Esophagus squamous epithelium (tissue), 5 donors: ENCODE measurements at regions not wholly inside any gene's neighbourhood (a gene's known extent, or its start where the extent isn't known, plus 50 kb on each side); places are given as distances from the start of the nearest gene placed in this dataset.

Experiments used
- DNase-seq: peaks from one replicate; lab custom pipeline; 2025; lab: John Stamatoyannopoulos, UW
- H3K27ac ChIP-seq, 4 donors: fragments of 200-600 bp; sonication (generic); one replicate each; pipeline ENCODE4 v1.5.1; 2016 to 2019; ENCODE audit warnings: mild to moderate bottlenecking in 1 of 4
- H3K27me3 ChIP-seq, 4 donors: fragments of 200-600 bp; sonication (generic); 1 replicate in 3 of 4; 2 replicates in 1 of 4; pipeline versions ENCODE4 v1.5.1 to v1.6.0; 2017 to 2021; ENCODE audit warnings: antibody characterized with exemption in 1 of 4
- H3K36me3 ChIP-seq, 3 donors: fragments of 200-600 bp; sonication (generic); one replicate each; pipeline ENCODE4 v1.5.1; 2016 to 2019
- H3K4me1 ChIP-seq, 3 donors: fragments of 200-600 bp; sonication (generic); one replicate each; pipeline ENCODE4 v1.5.1; 2017 to 2019
- H3K4me3 ChIP-seq, 4 donors: fragments of 200-600 bp; sonication (generic); 1 replicate in 3 of 4; 2 replicates in 1 of 4; pipeline ENCODE4 v1.5.1; 2016 to 2019; ENCODE audit warnings: mild to moderate bottlenecking in 2 of 4, moderate library complexity in 1 of 4
- H3K9me3 ChIP-seq, 3 donors: fragments of 200-600 bp; sonication (generic); one replicate each; pipeline ENCODE4 v1.5.1; 2016 to 2019
- POLR2A ChIP-seq, 4 donors: fragments of 450-650 bp; IDR thresholded peaks; one replicate each; pipeline ENCODE4 v1.6.1; 2017; ENCODE audit warnings: antibody characterized with exemption in 4 of 4, mild to moderate bottlenecking in 4 of 4, moderate library complexity in 3 of 4
- WGBS, 2 donors: methylation state at CpG; one replicate each; pipeline ENCODE4 v1.1.5; 2018; 5-methylcytosine and 5-hydroxymethylcytosine counted together
- intact Hi-C: fragments of 100-400 bp; cut with DNase I; formaldehyde crosslinking; loops from one replicate; pipeline ENCODE4 v1.15.0; 2022
- TF ChIP-seq, protein P1 (sequence below), 6 experiments: fragments of 450-650 bp in 4 of 6; fragments of 200-600 bp in 2 of 6; sonication (generic) in 2 of 6; IDR thresholded peaks; one replicate each; pipeline ENCODE4 v1.5.1; 2016 to 2019; ENCODE audit warnings: antibody characterized with exemption in 6 of 6, mild to moderate bottlenecking in 4 of 6, moderate library complexity in 4 of 6
- donor health status: DM: yes; HTN: yes; CAD: no.

DNA sequence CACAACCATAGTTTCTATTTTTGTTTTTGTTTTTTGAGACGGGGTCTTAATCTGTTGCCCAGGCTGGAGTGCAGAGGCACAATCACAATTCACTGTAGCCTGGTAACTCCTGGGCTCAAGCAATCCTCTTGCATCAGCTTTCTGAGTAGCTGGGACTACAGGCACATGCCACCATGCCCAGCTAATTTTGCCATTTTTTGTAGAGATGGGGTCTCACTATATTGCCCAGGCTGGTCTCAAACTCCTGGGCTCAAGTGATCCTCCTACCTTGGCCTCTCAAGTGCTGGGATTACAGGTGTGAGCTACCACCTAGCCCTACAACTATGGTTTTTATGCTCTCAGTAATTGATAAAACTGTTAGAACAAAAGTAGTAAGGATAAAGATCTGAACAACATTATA is 147.5 kb upstream of the SHB start:
- Histone ChIP-seq H3K4me3 (no peak overlapping the region), H3K36me3 (no peaks in the 10 kb centered on the region), H3K27ac (no peak overlapping the region), H3K4me1 (no peaks in the 10 kb centered on the region), H3K9me3 (no peaks in the 10 kb centered on the region), H3K27me3 (no peaks in the 10 kb centered on the region)
- WGBS, 2 donors = 85 to 95% methylated on average over 1 of the region's 1 CpG
- no peak for DNase-seq
- intact Hi-C loops = no loop called here
- TF ChIP-seq, protein P1, sequence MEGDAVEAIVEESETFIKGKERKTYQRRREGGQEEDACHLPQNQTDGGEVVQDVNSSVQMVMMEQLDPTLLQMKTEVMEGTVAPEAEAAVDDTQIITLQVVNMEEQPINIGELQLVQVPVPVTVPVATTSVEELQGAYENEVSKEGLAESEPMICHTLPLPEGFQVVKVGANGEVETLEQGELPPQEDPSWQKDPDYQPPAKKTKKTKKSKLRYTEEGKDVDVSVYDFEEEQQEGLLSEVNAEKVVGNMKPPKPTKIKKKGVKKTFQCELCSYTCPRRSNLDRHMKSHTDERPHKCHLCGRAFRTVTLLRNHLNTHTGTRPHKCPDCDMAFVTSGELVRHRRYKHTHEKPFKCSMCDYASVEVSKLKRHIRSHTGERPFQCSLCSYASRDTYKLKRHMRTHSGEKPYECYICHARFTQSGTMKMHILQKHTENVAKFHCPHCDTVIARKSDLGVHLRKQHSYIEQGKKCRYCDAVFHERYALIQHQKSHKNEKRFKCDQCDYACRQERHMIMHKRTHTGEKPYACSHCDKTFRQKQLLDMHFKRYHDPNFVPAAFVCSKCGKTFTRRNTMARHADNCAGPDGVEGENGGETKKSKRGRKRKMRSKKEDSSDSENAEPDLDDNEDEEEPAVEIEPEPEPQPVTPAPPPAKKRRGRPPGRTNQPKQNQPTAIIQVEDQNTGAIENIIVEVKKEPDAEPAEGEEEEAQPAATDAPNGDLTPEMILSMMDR (IDR thresholded peaks at IDR 0.05) = no peak
- TF ChIP-seq POLR2A (IDR thresholded peaks at IDR 0.05) = no peak

DNA sequence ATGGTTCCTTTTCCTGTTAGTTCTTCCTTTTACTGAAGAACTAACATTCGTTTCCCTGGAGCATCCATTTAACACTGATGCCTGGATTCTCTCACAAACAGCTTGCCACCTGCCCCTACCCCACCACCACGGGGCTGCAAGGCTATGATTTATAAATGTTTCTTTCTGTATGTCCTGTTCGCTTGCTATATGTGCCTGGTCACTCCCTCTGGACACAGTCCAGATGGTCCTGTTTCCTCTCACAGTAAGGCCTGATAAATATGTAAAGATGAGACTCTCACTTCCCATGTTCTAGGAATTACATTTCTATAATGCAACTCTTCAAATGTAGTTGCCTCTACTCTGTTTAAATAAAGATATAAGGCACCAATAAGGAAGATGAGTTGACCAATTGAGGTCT is 146.4 kb upstream of the SHB start:
- 54 to 55% methylated on average over 3 of the region's 3 CpGs for WGBS, 2 donors
- Histone ChIP-seq H3K4me3 (no peak overlapping the region), H3K36me3 (no peaks in the 10 kb centered on the region), H3K27me3 (no peaks in the 10 kb centered on the region), H3K9me3 (no peaks in the 10 kb centered on the region), H3K27ac (no peak overlapping the region), H3K4me1 (no peaks in the 10 kb centered on the region)
- DNase-seq = no peak
- intact Hi-C loops = no loop called here
- TF ChIP-seq, protein P1 (IDR thresholded peaks at IDR 0.05) = no peak
- no peak for TF ChIP-seq POLR2A (IDR thresholded peaks at IDR 0.05)

DNA sequence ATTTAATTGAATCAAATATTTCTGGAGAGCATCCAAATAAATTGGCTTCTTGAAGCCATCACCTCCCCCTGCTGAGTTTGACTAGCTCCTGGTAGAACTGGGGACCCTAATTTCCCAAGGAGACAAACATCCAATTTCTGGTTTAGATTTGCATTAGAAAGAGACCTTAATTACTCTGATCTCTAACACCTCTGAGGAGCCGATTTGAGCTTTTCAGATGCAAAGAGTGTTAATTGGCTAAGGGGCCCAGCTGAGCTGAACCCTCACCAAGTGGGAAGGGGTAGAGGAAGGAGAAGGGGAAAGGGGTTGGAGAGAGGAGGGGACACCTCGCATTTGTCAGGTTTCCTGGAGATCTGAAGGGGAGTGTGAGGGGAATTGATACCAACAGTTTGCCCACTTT is 145.4 kb upstream of the SHB start:
- TF ChIP-seq, protein P1 (IDR thresholded peaks at IDR 0.05) = no peak
- TF ChIP-seq POLR2A (IDR thresholded peaks at IDR 0.05) = no peak
- 51 to 52% methylated on average over 2 of the region's 2 CpGs for WGBS, 2 donors
- no peak for DNase-seq
- intact Hi-C loops = no loop called here
- no peak overlapping the region for H3K4me3 ChIP-seq
- no peaks in the 10 kb centered on the region for H3K27me3 ChIP-seq
- no peak overlapping the region for H3K27ac ChIP-seq
- peaks cover 0 to 2% (median 0%) of the 10 kb centered on the region in 3 donors for H3K4me1 ChIP-seq
- no peaks in the 10 kb centered on the region for H3K36me3 ChIP-seq
- H3K9me3 ChIP-seq = no peaks in the 10 kb centered on the region

DNA sequence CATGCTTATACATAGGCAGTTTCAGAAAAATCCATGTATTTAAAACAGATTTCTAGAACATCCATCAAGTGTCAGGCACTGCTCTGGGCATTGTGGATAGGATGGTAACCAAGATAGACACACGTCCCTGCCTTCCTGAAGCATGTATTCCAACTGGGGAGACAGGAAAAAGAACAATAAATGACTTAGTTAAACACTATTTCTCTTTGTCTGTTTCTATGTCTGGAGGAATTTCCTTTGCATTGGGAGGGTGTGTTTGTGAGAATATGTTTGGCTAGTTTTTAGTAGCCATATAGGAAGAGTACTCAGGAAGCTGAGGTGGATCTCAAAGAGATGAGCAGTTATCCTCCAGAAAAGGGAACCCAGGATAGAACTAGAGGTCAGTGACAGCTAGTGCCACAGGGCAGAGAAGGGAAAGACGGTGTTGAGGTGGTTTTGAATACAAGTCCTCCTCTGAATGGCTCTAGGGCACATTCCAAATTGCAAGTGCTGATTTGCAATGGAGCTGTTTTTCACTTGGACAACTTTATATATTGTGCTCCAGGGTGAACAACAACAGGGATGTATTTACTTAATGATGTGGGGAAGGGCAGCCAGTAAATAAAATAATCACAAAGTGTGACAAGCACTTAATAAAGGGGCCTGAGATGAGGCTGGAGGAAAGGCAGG is 144.7 kb upstream of the SHB start:
- no peak overlapping the region for H3K4me3 ChIP-seq
- H3K4me1 ChIP-seq = peaks cover 0 to 8% (median 0%) of the 10 kb centered on the region in 3 donors
- no peak overlapping the region for H3K27ac ChIP-seq
- WGBS, 2 donors = 34 to 52% methylated on average over 2 of the region's 2 CpGs
- intact Hi-C loops = no loop called here
- H3K36me3 ChIP-seq = no peaks in the 10 kb centered on the region
- TF ChIP-seq, protein P1 (IDR thresholded peaks at IDR 0.05) = no peak
- no peak for TF ChIP-seq POLR2A (IDR thresholded peaks at IDR 0.05)
- H3K9me3 ChIP-seq = no peaks in the 10 kb centered on the region
- no peaks in the 10 kb centered on the region for H3K27me3 ChIP-seq
- no peak for DNase-seq

DNA sequence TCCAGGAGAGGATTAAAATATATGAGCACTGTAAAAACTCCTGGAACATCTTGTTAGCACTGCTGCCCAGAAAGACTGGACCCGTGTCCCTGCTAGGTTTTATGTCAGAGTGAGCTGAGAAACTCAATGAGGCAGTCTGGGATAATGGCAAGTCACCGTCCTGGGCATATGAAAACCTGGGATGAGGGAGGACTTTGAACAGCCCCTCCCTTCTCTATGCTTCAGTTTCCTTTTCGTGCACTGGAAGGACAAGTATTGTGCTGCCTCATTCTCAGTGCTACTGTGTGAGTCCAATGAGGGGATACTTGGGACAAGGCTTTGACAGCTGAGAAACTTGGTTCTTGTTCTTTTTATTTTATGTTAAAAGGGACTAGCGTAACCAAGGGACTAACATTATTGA is 143.0 kb upstream of the SHB start:
- H3K4me1 ChIP-seq = peaks cover 0 to 21% (median 0%) of the 10 kb centered on the region in 3 donors
- H3K9me3 ChIP-seq = no peaks in the 10 kb centered on the region
- no peak overlapping the region for H3K27ac ChIP-seq
- DNase-seq = no peak
- H3K36me3 ChIP-seq = no peaks in the 10 kb centered on the region
- intact Hi-C loops = no loop called here
- WGBS, 2 donors = 59 to 65% methylated on average over 4 of the region's 4 CpGs
- no peak overlapping the region for H3K4me3 ChIP-seq
- no peak for TF ChIP-seq POLR2A (IDR thresholded peaks at IDR 0.05)
- TF ChIP-seq, protein P1 (IDR thresholded peaks at IDR 0.05) = no peak
- no peaks in the 10 kb centered on the region for H3K27me3 ChIP-seq
